ENCODE measurements at regions not wholly inside any gene's neighbourhood (a gene's known extent, or its start where the extent isn't known, plus 50 kb on each side); places are given as distances from the start of the nearest gene placed in this dataset.

DNA sequence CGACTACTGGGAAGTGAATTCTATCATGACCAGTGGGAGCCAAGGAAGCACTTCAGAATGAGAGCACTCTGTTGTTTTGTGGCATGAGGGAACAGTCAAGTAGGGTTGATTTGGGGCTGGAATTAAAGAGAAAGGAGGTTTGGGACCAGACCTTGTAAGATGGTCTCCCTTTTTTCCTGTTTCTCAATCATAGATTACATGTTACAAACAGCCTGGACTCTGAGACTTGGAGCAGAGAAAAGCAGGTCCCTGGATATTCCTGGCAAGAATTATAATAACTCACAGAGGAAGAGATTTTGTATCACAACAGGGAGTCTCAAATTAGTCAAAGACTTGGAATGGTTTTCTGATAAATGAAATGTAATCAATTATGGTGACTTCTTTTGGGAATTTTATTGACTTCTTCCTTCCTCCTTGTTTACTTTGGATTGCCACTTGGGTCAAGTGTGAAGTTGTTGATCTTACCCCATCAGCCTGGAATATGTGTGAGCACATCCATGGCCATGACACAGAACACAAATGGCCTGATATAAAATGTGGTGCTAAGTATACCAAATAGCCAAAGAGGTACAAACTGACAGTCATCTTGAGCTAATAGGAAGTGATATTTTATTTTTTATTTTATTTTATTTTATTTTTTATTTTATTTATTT lies 131.0 kb upstream of the OSMR start:
- Histone ChIP-seq H3K4me3 (ENCODE audit: low read length) (no peak overlapping the region), H3K36me3 (ENCODE audit: control insufficient read depth, insufficient read depth, low read length) (no peaks in the 10 kb centered on the region), H3K4me1 (ENCODE audit: control insufficient read depth, insufficient read depth, low read length) (peaks cover 10% of the 10 kb centered on the region), H3K9me3 (replicated peaks; ENCODE audit: control insufficient read depth, low read depth, low read length) (no peaks in the 10 kb centered on the region), H3K27ac (ENCODE audit: low read length) (no peak overlapping the region), H3K27me3 (ENCODE audit: control insufficient read depth, insufficient read depth, low read length) (no peaks in the 10 kb centered on the region)
- 20% methylated on average over 1 of the region's 1 CpG for WGBS (ENCODE audit: insufficient coverage)
- peak; percentile 70 for DNase-seq

DNA sequence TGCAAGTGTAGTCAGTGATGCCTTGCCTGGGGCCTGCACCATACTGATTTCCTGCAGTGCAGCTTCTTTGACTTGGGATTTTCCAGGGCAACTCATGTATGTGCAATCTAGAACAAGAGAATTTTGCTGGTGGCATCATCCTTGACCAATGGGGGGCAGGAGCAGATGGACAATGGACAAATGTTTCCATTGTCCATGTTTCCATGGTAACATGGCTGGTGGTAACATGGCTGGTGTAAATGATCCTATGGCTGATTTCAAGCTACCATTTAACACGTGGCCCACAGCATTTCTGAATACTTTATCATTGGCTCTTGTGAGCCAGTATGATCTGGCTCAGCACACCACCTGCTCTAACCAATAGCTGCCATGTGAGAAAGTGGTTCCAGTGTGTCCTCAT lies 130.1 kb upstream of the OSMR start:
- WGBS (ENCODE audit: insufficient coverage) = no CpG with 5 or more reads among the region's 1 CpG
- no peak overlapping the region for H3K4me3 ChIP-seq (ENCODE audit: low read length)
- H3K4me1 ChIP-seq (ENCODE audit: control insufficient read depth, insufficient read depth, low read length) = peaks cover 10% of the 10 kb centered on the region
- DNase-seq = no peak
- H3K36me3 ChIP-seq (ENCODE audit: control insufficient read depth, insufficient read depth, low read length) = no peaks in the 10 kb centered on the region
- no peaks in the 10 kb centered on the region for H3K27me3 ChIP-seq (ENCODE audit: control insufficient read depth, insufficient read depth, low read length)
- no peak overlapping the region for H3K27ac ChIP-seq (ENCODE audit: low read length)
- H3K9me3 ChIP-seq (replicated peaks; ENCODE audit: control insufficient read depth, low read depth, low read length) = no peaks in the 10 kb centered on the region

DNA sequence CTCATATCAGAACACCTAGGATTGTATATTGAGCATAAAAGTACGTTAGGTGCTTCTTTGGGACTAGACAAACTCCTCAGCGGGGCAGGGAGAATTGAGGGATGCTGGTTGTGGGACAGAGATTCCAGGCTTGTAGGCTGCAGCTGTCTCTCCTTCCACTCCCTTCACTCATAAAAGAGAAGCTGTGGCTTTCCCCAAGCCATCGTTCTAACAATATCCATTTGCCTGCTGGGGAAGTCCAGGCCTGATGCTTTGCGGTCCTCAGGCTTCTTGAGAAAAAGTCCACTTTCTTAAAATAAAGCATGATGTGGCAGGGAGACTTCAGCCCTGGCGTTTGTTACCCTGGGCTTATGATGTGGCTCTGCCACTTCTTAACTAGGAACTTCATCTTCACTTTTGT lies 129.3 kb upstream of the OSMR start:
- H3K4me3 ChIP-seq (ENCODE audit: low read length) = no peak overlapping the region
- DNase-seq = no peak
- H3K9me3 ChIP-seq (replicated peaks; ENCODE audit: control insufficient read depth, low read depth, low read length) = no peaks in the 10 kb centered on the region
- no peaks in the 10 kb centered on the region for H3K27me3 ChIP-seq (ENCODE audit: control insufficient read depth, insufficient read depth, low read length)
- WGBS (ENCODE audit: insufficient coverage) = no CpG with 5 or more reads among the region's 5 CpGs
- peaks cover 10% of the 10 kb centered on the region for H3K4me1 ChIP-seq (ENCODE audit: control insufficient read depth, insufficient read depth, low read length)
- H3K27ac ChIP-seq (ENCODE audit: low read length) = no peak overlapping the region
- no peaks in the 10 kb centered on the region for H3K36me3 ChIP-seq (ENCODE audit: control insufficient read depth, insufficient read depth, low read length)

DNA sequence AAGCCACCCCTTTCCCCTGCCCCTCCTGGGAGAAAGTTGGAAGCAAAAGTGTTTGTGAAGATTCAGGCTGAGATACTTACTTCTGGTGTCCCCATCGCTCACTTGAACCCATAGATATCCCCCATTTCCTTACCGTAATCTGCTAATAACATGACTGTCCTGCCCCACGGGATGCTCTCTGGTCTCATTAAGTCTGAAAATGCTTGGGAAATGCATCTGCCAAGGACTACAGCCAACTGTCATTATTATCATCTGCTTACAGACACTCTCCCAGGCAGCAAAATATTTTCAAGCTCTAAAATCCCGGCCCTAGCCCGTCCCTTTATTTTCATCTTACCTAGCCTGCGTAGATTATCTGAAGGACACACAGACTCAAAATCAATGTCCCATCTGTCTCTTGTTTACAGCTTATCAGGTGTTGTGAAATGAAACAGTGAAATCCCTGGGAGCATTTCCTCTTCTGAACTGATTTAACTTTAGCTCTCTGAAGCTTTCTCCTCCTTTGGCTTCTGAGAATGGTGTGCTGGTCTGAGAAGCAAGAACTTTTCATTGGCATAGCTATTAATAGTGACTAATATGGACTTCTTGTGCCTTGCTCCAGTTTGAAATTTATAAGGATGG lies 126.9 kb upstream of the OSMR start:
- Histone ChIP-seq H3K9me3 (replicated peaks; ENCODE audit: control insufficient read depth, low read depth, low read length) (no peaks in the 10 kb centered on the region), H3K27ac (ENCODE audit: low read length) (peak overlapping the region; percentile 71), H3K27me3 (ENCODE audit: control insufficient read depth, insufficient read depth, low read length) (no peaks in the 10 kb centered on the region), H3K4me1 (ENCODE audit: control insufficient read depth, insufficient read depth, low read length) (peaks cover 10% of the 10 kb centered on the region), H3K4me3 (ENCODE audit: low read length) (no peak overlapping the region), H3K36me3 (ENCODE audit: control insufficient read depth, insufficient read depth, low read length) (no peaks in the 10 kb centered on the region)
- peak; percentile 87 for DNase-seq
- WGBS (ENCODE audit: insufficient coverage) = 27% methylated on average over 3 of the region's 6 CpGs

DNA sequence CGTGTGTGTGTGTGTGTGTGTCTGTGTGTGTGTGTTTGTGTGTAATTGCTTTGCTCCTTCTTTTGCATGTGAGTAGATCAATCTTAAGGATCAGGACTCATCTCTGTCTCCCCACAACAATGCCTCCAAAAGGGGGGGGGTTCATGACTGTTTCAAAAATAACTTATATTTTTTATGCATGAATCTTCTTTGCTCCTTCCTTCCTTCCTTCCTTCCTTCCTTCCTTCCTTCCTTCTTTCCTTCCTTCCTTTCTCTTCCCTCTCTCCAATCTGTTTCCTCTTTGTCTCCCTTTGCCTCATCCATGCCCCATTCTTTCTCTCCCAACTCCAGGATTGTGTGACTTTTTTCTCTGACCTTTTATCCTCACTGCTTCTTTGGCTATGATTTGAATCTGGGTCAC lies 126.4 kb upstream of the OSMR start:
- Histone ChIP-seq H3K9me3 (replicated peaks; ENCODE audit: control insufficient read depth, low read depth, low read length) (no peaks in the 10 kb centered on the region), H3K4me1 (ENCODE audit: control insufficient read depth, insufficient read depth, low read length) (peaks cover 10% of the 10 kb centered on the region), H3K36me3 (ENCODE audit: control insufficient read depth, insufficient read depth, low read length) (no peaks in the 10 kb centered on the region), H3K27me3 (ENCODE audit: control insufficient read depth, insufficient read depth, low read length) (no peaks in the 10 kb centered on the region), H3K27ac (ENCODE audit: low read length) (no peak overlapping the region), H3K4me3 (ENCODE audit: low read length) (no peak overlapping the region)
- no CpG with 5 or more reads among the region's 1 CpG for WGBS (ENCODE audit: insufficient coverage)
- no peak for DNase-seq

DNA sequence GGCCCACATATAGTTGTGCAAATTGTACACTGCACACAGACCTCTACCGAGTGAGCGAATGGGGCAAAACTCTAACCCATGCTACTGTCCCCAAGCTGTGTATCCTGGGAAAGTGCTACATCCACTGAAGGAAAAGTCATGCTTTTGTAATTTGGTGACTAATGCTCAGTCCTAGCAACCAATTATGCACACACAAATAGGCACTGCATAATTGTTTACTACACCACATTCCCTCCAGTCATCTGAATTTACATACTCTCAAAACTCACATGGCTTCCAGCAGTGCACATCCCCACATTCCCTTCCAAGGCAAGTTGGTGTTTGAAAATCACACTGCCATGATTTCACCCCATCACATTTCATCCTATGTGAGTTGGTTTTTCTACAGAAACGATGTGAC lies 125.9 kb upstream of the OSMR start:
- WGBS (ENCODE audit: insufficient coverage) = no CpG with 5 or more reads among the region's 3 CpGs
- DNase-seq = no peak
- Histone ChIP-seq H3K36me3 (ENCODE audit: control insufficient read depth, insufficient read depth, low read length) (no peaks in the 10 kb centered on the region), H3K9me3 (replicated peaks; ENCODE audit: control insufficient read depth, low read depth, low read length) (no peaks in the 10 kb centered on the region), H3K4me1 (ENCODE audit: control insufficient read depth, insufficient read depth, low read length) (peaks cover 10% of the 10 kb centered on the region), H3K4me3 (ENCODE audit: low read length) (no peak overlapping the region), H3K27ac (ENCODE audit: low read length) (no peak overlapping the region), H3K27me3 (ENCODE audit: control insufficient read depth, insufficient read depth, low read length) (no peaks in the 10 kb centered on the region)

DNA sequence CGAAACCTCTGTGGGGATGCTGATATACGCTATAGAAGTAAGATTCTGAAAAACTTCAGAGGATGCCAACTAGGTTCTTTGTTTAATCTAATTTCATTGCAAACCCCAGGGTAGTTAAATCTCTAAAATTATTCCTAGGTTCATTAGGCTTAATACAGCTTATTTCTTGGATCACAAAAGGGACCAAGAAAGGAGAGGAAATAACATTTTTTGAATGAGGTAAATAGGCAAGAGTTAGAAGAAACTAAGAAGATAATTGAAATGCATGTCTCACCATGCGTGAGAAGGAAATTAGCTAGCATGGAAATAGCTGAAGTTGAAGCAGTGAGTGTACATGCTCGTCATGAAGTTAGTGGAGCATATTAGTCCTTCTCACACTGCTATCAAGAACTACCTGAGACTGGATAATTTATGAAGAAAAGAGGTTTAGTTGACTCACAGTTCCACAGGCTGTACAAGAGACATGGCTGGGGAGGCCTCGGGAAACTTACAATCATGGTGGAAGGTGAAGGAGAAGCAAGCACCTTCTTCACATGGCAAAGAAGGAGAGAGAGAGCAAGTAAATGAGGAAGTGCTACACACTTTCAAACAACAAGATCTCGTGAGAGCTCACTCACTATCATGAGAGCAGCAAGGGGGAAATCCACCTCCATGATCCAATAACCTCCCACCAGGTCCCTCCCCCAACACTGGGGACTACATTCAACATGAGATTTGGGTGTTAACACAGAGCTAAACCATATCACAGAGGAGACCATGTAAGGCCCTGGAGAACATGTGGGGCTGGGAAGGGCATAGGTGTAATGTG lies 125.1 kb upstream of the OSMR start:
- Histone ChIP-seq H3K36me3 (ENCODE audit: control insufficient read depth, insufficient read depth, low read length) (no peaks in the 10 kb centered on the region), H3K4me3 (ENCODE audit: low read length) (no peak overlapping the region), H3K27ac (ENCODE audit: low read length) (no peak overlapping the region), H3K27me3 (ENCODE audit: control insufficient read depth, insufficient read depth, low read length) (no peaks in the 10 kb centered on the region), H3K9me3 (replicated peaks; ENCODE audit: control insufficient read depth, low read depth, low read length) (no peaks in the 10 kb centered on the region), H3K4me1 (ENCODE audit: control insufficient read depth, insufficient read depth, low read length) (peaks cover 17% of the 10 kb centered on the region)
- no peak for DNase-seq
- 94% methylated on average over 3 of the region's 6 CpGs for WGBS (ENCODE audit: insufficient coverage)

DNA sequence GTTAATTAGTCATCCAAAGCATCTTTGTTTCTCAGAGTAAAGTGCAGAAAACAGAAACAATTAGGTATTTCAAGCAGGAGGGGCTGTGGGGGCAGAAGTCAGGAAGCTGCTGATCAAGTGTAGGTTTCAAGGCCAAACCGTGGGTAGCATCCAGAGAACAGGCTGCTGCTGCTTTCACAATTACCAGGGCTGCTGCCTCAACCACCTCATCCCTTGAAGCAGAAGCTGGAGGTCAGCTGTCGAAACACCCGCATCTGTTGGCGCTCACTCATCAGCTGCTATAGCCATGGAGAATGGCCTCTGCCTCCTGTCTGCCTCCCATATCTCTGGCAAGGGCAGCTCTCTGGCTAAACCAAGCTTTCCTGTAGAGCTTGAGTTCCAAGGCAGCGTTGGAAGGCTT lies 122.9 kb upstream of the OSMR start:
- no peak for DNase-seq
- 72% methylated on average over 4 of the region's 5 CpGs for WGBS (ENCODE audit: insufficient coverage)
- Histone ChIP-seq H3K27me3 (ENCODE audit: control insufficient read depth, insufficient read depth, low read length) (no peaks in the 10 kb centered on the region), H3K4me1 (ENCODE audit: control insufficient read depth, insufficient read depth, low read length) (peaks cover 18% of the 10 kb centered on the region), H3K27ac (ENCODE audit: low read length) (no peak overlapping the region), H3K4me3 (ENCODE audit: low read length) (no peak overlapping the region), H3K36me3 (ENCODE audit: control insufficient read depth, insufficient read depth, low read length) (no peaks in the 10 kb centered on the region), H3K9me3 (replicated peaks; ENCODE audit: control insufficient read depth, low read depth, low read length) (no peaks in the 10 kb centered on the region)

DNA sequence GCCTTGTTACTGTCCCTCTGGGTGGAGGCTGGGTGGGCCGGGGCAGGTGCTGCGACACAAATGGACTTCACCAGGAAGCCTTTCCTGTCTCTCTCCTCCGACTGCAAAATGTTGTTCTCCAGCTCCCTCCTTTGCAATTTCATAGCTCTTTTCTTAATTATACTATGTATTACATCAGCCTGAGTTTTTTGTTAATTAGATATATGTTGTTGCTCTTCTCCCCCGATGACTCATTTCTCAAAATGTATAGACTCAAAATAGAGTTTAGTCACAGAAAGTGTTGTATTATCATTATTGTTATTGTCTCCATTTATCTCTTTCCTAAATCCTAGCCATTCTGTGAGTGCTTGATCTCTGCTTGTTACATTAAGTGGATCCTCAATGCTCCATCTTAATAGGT lies 122.4 kb upstream of the OSMR start:
- no peaks in the 10 kb centered on the region for H3K36me3 ChIP-seq (ENCODE audit: control insufficient read depth, insufficient read depth, low read length)
- no peak overlapping the region for H3K27ac ChIP-seq (ENCODE audit: low read length)
- H3K9me3 ChIP-seq (replicated peaks; ENCODE audit: control insufficient read depth, low read depth, low read length) = no peaks in the 10 kb centered on the region
- no peak overlapping the region for H3K4me3 ChIP-seq (ENCODE audit: low read length)
- no peak for DNase-seq
- no peaks in the 10 kb centered on the region for H3K27me3 ChIP-seq (ENCODE audit: control insufficient read depth, insufficient read depth, low read length)
- H3K4me1 ChIP-seq (ENCODE audit: control insufficient read depth, insufficient read depth, low read length) = peaks cover 15% of the 10 kb centered on the region
- no CpG with 5 or more reads among the region's 4 CpGs for WGBS (ENCODE audit: insufficient coverage)

DNA sequence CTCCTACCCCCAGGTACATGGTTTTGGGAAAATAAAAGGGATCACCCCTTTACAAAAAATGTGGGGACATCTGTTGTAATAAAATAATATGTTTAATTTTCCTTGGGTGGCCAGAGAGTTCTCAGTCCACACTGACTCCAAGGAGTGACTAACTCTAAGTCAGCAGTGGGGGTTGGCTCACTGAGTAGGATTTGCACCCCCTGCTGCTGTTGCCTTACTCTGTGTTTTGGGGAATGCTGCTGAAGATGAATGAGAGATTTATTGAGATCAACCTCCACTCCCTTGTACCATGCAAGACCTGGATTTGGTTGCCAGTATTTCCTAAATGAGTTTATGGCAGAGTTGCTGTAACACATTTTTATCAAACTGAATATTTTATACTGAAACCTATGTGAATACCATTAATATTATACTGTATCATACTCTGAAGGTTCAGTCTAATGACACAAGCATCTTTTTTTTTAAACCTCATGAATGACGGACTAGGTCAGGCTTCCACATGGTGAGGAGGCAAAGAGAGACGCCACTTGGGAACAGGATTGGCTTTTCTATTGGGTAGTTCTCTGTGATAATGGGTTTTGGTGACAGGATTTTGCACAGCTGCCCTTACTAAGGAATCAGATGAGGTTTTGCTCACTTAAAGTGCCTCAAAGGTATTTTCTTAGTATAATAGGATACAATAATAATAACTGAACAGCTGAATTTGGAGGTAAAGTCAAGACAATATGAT lies 121.3 kb upstream of the OSMR start:
- Histone ChIP-seq H3K36me3 (ENCODE audit: control insufficient read depth, insufficient read depth, low read length) (no peaks in the 10 kb centered on the region), H3K9me3 (replicated peaks; ENCODE audit: control insufficient read depth, low read depth, low read length) (no peaks in the 10 kb centered on the region), H3K27me3 (ENCODE audit: control insufficient read depth, insufficient read depth, low read length) (no peaks in the 10 kb centered on the region), H3K4me1 (ENCODE audit: control insufficient read depth, insufficient read depth, low read length) (peaks cover 7% of the 10 kb centered on the region), H3K27ac (ENCODE audit: low read length) (no peak overlapping the region), H3K4me3 (ENCODE audit: low read length) (no peak overlapping the region)
- no CpG with 5 or more reads among the region's 2 CpGs for WGBS (ENCODE audit: insufficient coverage)
- DNase-seq = no peak

All from muscle of leg (tissue), 3 donors.